Urothelium cell line (cell line): ENCODE measurements at regions not wholly inside any gene's neighbourhood (a gene's known extent, or its start where the extent isn't known, plus 50 kb on each side); places are given as distances from the start of the nearest gene placed in this dataset.
"Not testable (repeated sequence)": the region's sequence is repeated elsewhere in the genome, so short reads cannot be mapped to it uniquely, and the experiment has no call there.

Experiments used
- DNase-seq: peaks from one replicate; pipeline ENCODE4 v3.0.0; 2011; ENCODE audit warnings: low spot score, mixed read lengths
- FAIRE-seq: peaks from 2 replicates; lab custom pipeline; 2011; peaks lifted over from hg19 to GRCh38; lab: Jason Lieb, UNC

DNA sequence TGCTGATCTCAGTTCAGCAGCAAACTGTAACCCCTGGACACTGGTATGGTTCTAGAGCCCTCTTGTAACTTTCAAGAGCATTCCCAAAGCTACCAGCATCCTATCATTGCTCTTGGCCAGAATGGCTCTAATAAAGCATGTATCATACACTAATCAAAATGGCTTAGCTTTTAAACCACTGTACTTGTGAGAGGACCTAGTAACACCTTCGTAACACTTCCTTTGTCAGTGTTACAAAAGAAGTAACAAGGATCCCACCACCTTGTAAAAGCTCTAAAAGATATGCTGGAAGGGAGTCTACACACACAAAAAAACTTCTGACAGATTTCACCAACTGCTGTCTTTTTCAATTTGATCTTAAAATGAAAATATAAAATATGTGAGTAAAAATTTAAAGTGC, 144.7 kb downstream of the ALOX5 start:
- FAIRE-seq, result no peak

DNA sequence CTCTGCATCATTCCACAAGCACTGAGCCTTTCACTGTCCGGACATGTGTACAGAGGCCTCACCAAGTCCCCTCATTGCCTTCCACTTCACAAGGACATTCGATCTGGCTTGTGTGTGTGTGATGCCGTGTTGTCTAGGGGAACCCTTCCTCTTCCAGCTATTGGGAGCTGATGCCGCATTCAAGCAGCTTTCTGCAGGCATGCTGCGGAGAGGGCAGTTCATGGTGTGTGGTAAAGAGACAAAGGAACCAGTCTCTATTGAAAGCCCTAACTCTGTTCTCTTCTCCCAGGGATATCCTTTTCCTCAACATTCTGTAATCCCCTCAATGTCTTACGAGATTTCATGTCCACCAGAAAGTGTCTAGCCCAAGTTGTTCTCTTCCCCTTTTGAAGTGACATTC, 141.6 kb downstream of the ALOX5 start:
- DNase-seq (no peak), FAIRE-seq (no peak)

More for the DNA sequence above, 144.7 kb downstream of the ALOX5 start:
- no peak for DNase-seq

DNA sequence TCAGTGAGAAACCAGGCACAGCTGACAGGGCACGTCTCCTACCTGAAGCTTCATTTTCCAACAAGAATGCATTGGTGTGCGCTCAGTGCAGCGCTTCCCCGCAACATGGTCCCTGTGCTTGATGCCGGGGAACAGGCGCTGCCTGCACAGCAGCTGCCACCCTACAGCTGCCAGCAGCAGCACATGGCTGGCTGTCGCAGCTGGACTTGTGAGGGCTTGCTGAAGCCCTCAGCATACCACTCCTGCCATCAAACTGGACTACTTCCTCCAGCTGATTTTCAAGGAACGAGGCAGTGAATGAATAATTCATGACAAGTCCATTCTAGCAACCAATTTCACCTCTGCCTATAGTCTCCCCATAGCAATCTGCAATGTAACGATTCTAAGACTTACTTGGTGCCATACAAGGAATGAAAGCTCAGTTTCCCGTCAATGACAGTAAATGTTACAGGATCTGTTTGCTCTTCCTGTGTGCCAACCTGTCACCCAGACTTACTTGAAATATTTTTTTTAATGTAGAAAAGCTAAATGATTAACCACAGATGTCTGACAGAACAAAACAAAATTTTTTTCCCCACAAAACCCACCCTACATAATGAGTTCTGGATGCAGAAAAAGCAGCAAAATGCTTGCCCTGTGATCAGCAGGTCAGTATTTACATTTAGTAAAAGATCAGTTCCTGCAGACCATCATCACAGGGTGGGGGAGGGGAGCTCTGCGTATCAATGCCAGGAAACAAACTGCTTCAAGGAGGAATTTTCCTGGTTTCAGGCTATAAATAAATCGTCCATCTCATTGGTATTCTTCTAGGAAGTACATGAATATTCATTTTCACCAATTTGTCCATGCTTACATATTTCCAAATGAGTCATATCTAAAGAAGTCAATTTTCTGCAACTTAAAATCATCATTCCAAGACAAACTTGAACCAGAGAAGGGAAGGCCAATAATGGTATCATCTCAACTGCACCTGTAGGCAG, 140.6 kb downstream of the ALOX5 start:
- no peak for DNase-seq
- FAIRE-seq, result no peak

DNA sequence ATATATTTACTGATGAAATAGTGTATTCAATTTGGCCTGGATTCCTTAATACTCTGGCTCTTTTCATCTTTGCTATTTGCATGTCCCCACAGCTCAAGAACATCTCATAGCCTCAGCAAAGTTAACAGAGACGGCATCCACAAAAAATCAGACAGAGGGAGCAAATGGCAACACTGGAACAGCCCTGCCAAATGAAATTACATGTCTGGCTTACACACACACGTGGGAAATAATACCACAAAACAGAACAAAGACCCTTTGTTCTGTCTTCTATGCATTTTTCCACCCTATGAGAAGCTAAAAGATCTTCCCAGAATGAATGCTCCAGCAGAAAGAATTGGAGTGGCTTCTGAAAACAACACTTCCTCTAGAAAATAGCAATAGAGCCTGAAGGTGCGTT, 139.5 kb downstream of the ALOX5 start:
- no peak for FAIRE-seq
- peak; percentile 42 for DNase-seq

DNA sequence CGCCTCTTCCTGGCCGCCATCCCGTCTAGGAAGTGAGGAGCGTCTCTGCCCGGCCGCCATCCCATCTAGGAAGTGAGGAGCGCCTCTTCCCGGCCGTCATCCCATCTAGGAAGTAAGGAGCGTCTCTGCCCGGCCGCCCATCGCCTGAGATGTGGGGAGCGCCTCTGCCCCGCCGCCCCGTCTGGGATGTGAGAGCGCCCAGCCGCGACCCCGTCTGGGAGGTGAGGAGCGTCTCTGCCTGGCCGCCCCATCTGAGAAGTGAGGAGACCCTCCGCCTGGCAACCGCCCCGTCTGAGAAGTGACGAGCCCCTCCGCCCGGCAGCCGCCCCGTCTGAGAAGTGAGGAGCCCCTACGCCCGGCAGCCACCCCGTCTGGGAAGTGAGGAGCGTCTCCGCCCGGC, 137.9 kb downstream of the ALOX5 start:
- not testable (repeated sequence) for DNase-seq, FAIRE-seq

DNA sequence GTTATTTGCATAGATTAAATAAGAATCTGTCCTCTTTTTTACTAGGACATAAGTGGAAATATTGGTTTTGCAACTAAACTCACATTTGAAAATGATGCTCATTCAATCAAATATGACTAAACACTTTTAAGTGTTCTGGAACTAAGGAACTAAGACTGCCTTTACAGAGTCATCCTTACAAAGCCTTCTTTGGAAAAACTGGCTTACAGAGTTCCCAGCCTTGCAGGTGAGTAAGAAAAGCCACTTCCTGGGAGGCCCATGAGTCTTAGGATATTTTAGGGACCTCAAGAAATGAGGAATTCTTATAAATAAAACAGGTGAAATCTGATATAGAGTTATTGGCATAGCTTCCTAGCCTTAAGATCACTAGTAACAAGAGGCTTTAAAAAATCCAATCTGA, 135.5 kb downstream of the ALOX5 start:
- DNase-seq (no peak), FAIRE-seq (no peak)

DNA sequence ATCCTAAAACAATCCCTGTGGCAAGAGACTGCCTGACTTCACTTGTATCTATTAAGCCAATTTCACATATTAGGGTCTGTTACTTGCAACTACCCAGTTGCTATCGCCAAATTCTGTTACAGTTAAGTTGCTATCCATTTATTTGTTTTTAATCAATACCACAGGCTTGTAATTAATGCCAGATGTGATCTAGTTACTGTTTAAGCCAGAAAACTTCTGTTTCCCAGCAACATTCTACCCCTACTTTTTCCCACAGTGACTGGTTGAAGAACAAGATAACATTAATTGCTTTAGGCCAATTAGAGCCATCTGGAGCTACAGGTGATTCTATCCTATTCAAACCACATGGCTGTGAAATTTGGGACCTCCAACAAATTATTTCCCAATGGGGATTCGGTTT, 131.3 kb downstream of the ALOX5 start:
- DNase-seq (no peak), FAIRE-seq (no peak)

DNA sequence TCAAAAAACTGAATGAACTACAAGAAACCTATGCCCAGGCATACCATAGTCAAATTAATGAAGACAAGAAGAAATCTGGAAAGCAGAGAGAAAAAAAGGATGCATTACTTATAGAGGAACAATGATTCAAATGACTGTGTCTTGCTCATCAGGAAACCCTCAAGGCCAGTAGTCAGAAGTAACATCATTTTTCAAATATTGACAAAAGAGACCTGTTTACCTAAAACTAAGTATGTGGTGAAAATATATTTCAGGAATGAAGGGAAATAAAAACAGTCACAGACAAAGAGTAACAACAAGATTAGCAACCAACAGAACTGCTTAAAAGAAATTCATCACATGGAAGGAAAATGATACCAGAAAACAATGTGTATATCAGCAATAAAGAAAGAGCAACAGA, 128.4 kb downstream of the ALOX5 start:
- FAIRE-seq (no peak), DNase-seq (no peak)

DNA sequence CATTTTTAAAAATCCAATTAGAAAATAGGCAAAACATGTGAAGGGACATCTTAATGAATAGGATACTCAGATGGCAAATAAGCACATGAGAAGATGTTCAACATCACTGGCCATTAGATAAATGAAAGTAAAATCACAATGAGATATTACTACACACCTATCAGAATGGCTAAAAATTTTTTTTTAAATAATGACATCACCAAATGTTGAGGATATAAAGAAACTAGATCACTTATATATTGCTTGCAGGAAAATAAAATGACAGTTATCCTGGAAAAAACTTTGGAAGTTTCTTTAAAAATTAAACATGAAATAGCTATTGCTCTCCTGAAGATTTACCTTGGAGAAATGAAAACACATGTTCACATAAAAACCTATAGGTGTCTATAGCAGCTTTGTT, 127.8 kb downstream of the ALOX5 start:
- FAIRE-seq (no peak), DNase-seq (no peak)

DNA sequence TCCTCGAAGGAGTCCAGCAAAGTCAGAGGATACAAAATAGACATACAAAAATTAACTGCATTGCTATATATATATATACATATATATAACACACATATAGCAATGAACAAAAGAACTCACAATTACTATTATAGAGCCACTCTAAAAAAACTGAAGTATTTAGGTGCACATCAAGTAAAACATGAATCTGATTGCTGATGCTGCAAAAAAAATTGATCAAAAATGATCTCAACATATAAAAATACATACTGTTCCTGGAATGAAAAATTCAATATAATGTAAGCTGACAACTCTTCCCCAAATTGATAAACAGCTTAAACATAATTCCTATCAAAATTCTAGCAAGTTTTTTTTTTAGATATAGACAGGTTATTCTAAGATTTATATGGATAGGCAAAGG, 126.8 kb downstream of the ALOX5 start:
- no peak for DNase-seq
- FAIRE-seq, result no peak

DNA sequence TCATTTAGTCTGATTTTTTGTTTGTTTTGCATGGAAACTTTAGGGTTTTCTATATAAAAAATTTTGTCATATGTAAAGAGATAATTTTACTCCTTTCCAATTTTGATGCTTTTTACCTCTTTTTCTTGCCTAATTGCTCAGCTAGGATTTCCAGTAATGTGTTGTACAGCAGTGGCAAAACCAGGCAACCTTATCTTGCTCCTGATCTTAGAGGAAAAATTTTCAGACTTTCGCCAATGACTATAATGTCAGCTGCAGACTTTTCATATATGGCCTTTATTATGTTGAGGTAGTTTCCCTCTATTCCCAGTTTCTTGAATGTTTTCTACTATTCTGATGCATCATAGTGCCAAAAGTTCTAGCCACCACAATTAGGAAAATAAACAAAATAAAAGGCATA, 126.3 kb downstream of the ALOX5 start:
- no peak for FAIRE-seq
- DNase-seq, result no peak

DNA sequence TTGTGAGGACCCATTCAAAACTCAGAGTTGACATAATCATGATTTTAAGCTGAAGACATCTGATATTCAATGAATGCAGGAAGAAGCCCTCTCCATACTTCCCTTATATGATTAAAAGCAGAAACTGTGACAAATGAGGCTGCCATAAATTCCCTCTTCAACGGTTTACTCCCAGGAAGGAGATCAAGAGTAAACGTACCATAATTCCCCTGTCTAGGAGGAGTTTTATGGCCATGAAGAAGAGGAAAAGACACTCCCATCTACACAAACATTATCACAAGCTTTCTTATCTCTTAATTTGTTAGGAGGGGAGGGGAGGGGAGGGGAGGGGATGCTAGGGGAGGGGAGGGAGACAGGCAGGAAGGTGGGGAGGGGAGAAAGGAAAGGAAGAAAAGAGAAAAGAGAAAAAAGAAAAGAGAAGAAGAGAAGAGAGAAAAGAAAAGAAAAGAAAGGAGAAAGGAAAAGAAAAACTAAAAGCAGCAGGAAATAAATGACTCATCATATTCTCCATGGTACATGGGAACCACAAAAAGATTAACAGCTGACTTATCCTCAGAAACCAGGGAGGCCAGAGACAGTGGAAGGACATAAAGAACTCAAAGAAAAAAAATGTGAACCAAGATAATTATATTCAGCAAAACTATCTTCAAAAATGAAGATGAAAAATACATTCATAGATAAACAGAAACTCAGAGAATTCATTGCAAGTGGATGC, 121.6 kb downstream of the ALOX5 start:
- no peak for FAIRE-seq
- DNase-seq, result no peak
